Adipocyte (in vitro differentiated cells): ENCODE measurements at regions not wholly inside any gene's neighbourhood (a gene's known extent, or its start where the extent isn't known, plus 50 kb on each side); places are given as distances from the start of the nearest gene placed in this dataset.
A peak's percentile ranks its signal among the peaks of the same experiment; 100 is the strongest.

Experiments used
- DNase-seq: peaks from one replicate; pipeline ENCODE4 v3.0.0-alpha.2; 2015; ENCODE audit warnings: low read depth
- H3K27me3 ChIP-seq: replicated peaks from 2 replicates; pipeline ENCODE4 v1.7.0; 2013; ENCODE audit warnings: mild to moderate bottlenecking, low read length, moderate library complexity; ENCODE audit not compliant: control insufficient read depth, insufficient read depth
- H3K36me3 ChIP-seq: 2 replicates; pipeline ENCODE4 v1.7.0; 2013; ENCODE audit warnings: low read length, mild to moderate bottlenecking, moderate library complexity; ENCODE audit not compliant: control insufficient read depth, insufficient read depth, severe bottlenecking
- H3K4me1 ChIP-seq: 2 replicates; pipeline ENCODE4 v1.7.0; 2013; ENCODE audit warnings: mild to moderate bottlenecking, low read length, moderate library complexity; ENCODE audit not compliant: control insufficient read depth, insufficient read depth
- H3K4me3 ChIP-seq: 2 replicates; pipeline ENCODE4 v1.7.0; 2013; ENCODE audit warnings: mild to moderate bottlenecking, low read length, moderate library complexity
- H3K9ac ChIP-seq: 2 replicates; pipeline ENCODE4 v1.7.0; 2013; ENCODE audit warnings: mild to moderate bottlenecking, low read length, moderate library complexity
- H3K9me3 ChIP-seq: 2 replicates; pipeline ENCODE4 v1.7.0; 2013; ENCODE audit warnings: mild to moderate bottlenecking, low read length, moderate library complexity; ENCODE audit not compliant: control insufficient read depth

DNA sequence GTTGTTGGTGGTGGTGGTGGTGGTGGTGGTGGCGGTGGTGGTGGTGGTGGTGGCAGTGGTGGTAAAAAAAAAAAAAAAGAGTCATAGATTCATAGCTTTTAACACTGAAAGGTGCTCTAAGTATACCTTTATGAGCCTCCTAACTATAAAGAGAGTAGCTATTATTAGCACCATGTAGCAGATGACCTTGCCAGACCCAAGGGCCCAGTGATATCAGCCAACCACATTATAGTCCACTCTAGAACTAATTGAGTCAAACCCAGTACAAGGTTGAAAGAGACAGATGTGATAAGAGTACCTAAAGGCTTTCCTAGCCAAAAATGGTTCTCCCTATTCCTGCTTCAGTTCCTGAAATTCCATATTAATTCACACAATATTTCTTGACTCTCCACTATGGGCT, 245.3 kb downstream of the HACE1 start:
- H3K4me1 ChIP-seq = peaks cover 10% of the 10 kb centered on the region
- no peak for DNase-seq

DNA sequence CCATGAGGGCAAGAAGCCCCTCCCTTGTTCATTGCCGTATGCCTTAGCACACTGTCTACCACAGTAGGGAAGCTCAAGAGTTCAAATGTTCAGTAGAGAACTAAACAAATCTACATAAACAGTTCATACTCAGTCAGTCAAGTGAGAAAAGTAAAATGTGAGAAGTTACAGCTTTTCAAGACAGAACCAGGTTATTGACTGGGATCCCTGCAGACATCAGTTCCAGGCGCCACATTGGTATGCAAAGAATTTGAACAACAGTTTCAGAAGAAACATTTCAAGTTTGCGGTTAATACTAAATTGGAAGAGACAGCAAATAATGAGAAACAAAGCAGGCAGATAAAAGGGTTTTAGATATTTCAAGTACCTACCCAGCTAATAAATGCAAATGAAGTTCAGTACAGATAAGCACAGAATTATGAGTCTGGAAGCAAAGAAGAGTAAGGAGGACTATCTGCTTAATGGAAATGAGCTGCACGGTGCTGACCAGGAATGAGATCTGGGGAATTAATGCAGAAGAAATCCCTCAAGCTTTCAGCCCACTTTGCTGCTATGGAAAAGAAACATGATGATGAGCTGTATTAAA, 246.2 kb downstream of the HACE1 start:
- Histone ChIP-seq H3K27me3 (no peaks in the 10 kb centered on the region), H3K9ac (no peak overlapping the region), H3K36me3 (no peaks in the 10 kb centered on the region), H3K4me3 (no peak overlapping the region), H3K4me1 (peaks cover 13% of the 10 kb centered on the region), H3K9me3 (no peaks in the 10 kb centered on the region)
- DNase-seq = no peak

More for the DNA sequence above, 245.3 kb downstream of the HACE1 start:
- H3K4me3 ChIP-seq = no peak overlapping the region
- H3K9ac ChIP-seq = no peak overlapping the region
- no peaks in the 10 kb centered on the region for H3K9me3 ChIP-seq
- H3K27me3 ChIP-seq = no peaks in the 10 kb centered on the region
- H3K36me3 ChIP-seq = no peaks in the 10 kb centered on the region

DNA sequence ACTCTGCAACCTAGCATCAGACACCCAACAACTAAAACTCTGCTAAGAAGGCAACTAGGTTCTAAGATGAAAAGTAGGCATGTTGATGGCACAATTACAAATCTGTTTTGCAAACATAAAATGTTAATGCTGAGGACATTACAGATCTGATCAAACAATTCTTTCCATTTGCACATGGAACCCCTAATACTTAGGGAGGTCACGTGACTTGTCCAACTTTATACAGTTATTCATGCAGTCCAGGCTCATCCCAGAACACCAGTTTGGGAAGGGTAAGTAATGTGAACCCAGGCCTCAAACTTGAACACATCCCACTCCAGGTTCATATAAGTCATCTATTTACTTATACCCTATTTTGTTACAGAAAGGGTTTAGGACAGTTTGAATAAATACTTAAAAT, 247.2 kb downstream of the HACE1 start:
- no peaks in the 10 kb centered on the region for H3K9me3 ChIP-seq
- H3K36me3 ChIP-seq = no peaks in the 10 kb centered on the region
- no peaks in the 10 kb centered on the region for H3K27me3 ChIP-seq
- peaks cover 20% of the 10 kb centered on the region for H3K4me1 ChIP-seq
- H3K9ac ChIP-seq = no peak overlapping the region
- H3K4me3 ChIP-seq = no peak overlapping the region
- DNase-seq = no peak

DNA sequence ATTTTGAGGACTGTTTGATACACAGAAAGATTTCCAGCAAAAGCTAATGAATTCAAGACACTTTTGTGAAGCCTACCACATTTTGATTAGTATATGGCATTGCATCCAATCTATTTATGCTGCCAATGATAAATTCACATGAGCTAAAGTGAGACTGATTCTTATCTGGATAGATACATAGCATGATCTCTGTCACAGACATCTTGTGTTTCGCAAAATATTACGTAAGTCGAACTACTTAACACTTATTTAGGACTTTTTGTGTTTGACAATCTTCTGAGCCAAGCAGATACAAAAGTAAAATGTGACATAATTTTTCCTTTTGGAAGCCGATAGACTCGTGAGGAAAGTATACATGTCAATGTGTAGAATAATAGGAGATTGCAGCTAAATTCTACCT, 251.6 kb downstream of the HACE1 start:
- Histone ChIP-seq H3K4me3 (no peak overlapping the region), H3K36me3 (no peaks in the 10 kb centered on the region), H3K9ac (peak overlapping the region; percentile 69), H3K4me1 (peaks cover 36% of the 10 kb centered on the region), H3K9me3 (no peaks in the 10 kb centered on the region), H3K27me3 (no peaks in the 10 kb centered on the region)
- no peak for DNase-seq

DNA sequence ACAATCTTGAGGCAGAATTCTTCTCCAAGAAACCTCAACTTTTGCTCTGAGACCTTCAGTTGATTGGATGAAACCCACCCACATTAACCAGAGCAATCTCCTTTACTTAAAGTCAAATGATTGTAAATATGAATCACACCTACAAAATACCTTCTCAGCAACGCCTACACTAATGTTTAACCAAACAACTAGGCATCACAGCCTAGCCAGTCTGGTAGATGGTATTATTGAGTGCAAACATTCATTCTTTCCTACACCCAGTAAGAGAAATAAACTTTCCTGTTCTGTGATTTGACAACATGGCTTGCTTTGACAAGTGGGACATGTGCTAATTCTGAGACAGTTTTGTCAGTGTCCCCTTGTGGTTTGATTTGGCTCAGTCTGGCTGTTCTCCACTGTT, 252.2 kb downstream of the HACE1 start:
- H3K4me1 ChIP-seq = peaks cover 42% of the 10 kb centered on the region
- H3K9ac ChIP-seq = peak overlapping the region; percentile 69
- no peaks in the 10 kb centered on the region for H3K36me3 ChIP-seq
- no peak for DNase-seq
- no peaks in the 10 kb centered on the region for H3K9me3 ChIP-seq
- H3K4me3 ChIP-seq = no peak overlapping the region
- H3K27me3 ChIP-seq = no peaks in the 10 kb centered on the region

DNA sequence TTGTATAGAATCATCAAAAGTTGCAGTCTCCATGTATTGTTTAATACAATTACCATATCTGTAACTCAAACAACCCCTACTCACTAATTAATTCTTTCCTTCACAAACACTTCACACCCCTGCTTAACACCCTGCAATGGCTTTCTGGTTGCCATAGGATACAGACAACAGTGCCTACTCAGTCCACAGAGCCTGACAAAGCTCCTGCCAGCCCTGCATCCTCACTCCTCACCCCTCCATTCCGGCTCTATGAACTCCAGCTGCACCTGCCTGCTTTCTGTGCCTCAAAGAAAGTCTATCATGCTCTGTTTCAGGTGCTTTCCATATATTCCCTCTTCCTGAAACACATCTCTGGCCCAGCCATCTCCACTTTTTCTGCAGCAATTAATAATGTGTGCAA, 253.4 kb downstream of the HACE1 start:
- no peaks in the 10 kb centered on the region for H3K27me3 ChIP-seq
- no peak overlapping the region for H3K4me3 ChIP-seq
- no peaks in the 10 kb centered on the region for H3K9me3 ChIP-seq
- no peak overlapping the region for H3K9ac ChIP-seq
- peaks cover 53% of the 10 kb centered on the region for H3K4me1 ChIP-seq
- DNase-seq = no peak
- no peaks in the 10 kb centered on the region for H3K36me3 ChIP-seq

DNA sequence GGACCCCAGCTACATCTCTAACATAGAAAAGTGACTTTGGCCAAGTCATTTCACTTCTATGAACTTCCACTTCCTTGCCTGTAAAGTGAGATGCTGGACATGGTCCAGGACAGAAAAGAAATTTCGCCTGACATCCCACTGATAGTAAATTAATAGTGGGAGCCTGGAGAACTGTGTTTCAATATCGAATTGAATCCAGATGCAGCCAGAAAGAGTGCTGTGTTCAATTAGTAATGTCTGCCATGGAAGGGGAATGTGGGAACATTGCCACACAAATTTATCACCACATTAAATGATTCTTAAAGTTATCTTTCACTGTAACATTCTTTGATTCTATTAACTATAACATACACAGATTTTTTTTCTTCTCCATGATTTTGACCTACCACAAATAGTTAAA, 255.0 kb downstream of the HACE1 start:
- no peak overlapping the region for H3K4me3 ChIP-seq
- DNase-seq = no peak
- peaks cover 70% of the 10 kb centered on the region for H3K4me1 ChIP-seq
- H3K36me3 ChIP-seq = no peaks in the 10 kb centered on the region
- H3K9me3 ChIP-seq = no peaks in the 10 kb centered on the region
- H3K27me3 ChIP-seq = no peaks in the 10 kb centered on the region
- no peak overlapping the region for H3K9ac ChIP-seq

DNA sequence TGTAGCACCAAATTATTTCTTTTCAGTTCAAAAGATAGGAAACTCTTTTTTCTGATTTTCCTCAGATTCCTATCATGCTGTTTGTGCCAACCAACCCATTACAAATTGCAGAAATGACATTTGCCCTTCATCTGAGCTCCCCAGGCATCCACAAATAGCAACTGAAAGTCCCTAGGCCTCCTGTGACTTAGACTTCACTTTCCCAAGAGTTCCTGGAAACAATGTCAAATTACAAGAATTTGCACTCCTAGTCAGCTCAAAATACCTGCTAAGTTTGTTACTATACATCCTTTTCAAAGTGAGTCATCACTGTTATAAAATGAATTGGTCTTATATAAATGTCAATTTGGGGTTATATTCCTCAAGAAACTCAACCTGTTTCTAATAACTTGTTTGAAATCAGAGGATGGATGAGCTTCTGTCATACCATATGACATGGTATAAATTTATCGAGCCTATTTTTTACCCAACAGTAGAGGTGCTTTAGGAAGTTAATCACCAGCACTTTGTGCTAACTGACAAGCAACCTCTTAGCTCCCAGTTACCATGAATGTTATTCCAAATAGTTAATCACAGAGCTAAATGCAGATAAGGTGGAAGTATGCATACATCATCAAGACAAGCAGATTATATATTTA, 256.5 kb downstream of the HACE1 start:
- Histone ChIP-seq H3K9ac (peak overlapping the region; percentile 82), H3K9me3 (no peaks in the 10 kb centered on the region), H3K36me3 (no peaks in the 10 kb centered on the region), H3K4me1 (peaks cover 70% of the 10 kb centered on the region), H3K27me3 (no peaks in the 10 kb centered on the region), H3K4me3 (no peak overlapping the region)
- DNase-seq = no peak

DNA sequence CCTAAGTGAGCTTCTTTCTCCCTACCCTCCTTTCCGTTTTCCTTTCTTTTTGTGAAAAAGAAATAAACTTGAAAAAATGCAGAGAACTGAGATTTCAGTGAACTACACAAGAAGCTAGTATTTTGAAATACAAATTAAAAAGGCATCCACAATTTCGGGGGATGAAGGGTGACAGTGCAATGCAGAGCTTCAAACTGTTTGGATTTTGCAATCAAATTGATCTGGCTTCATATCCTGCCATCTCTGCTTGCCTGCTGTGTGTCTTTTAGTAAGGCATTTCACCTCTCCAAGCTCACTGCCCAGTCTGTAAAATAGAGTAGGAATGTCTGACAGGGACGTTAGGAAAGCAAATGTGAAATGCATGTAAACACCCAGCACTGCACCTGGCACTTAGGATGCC, 258.0 kb downstream of the HACE1 start:
- Histone ChIP-seq H3K9ac (peak overlapping the region; percentile 82), H3K9me3 (no peaks in the 10 kb centered on the region), H3K27me3 (no peaks in the 10 kb centered on the region), H3K4me3 (peak overlapping the region; percentile 68), H3K36me3 (no peaks in the 10 kb centered on the region), H3K4me1 (peaks cover 57% of the 10 kb centered on the region)
- DNase-seq = peak; percentile 49

DNA sequence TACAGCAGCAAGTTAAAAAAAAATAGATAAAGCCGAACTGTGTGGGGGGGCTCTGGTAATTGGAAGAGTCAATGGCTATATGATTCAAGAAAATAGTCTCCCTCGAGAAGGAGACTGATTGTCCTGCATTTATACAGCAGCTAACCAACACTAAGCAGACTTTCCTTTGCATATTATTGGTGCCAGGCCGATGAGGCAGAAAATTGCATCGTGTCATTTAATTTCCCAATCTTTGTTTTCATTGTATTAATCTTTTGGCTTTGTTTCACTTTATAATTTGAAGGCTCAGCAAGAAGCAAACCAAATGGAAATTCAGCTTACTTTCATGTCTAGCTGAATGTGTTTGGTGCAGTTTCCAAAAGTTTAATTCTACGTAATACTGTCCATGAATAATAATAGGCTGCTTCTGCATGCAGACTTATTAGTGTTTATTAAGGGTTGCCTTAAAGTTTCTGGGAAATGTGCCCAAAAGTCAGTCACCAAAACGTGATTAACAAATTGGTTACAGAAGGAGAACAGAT, 258.5 kb downstream of the HACE1 start:
- H3K9me3 ChIP-seq = no peaks in the 10 kb centered on the region
- DNase-seq = peak; percentile 58
- H3K4me3 ChIP-seq = peak overlapping the region; percentile 68
- H3K4me1 ChIP-seq = peaks cover 57% of the 10 kb centered on the region
- H3K36me3 ChIP-seq = no peaks in the 10 kb centered on the region
- no peaks in the 10 kb centered on the region for H3K27me3 ChIP-seq
- peak overlapping the region; percentile 82 for H3K9ac ChIP-seq

DNA sequence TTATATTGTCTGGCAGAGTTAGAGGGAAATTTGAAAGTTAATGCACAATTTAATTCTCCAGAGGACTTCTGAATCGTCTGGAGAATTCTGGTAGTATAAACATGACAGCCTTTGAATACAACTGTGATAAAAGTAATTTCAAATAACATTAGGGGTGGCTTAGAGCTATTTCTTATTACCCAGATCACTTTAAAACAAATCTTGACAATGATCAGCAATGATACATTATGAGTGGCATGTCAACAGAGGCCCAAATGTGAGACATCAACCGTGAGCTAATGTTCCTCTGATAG, 259.1 kb downstream of the HACE1 start:
- no peak for DNase-seq
- peak overlapping the region; percentile 68 for H3K4me3 ChIP-seq
- no peaks in the 10 kb centered on the region for H3K9me3 ChIP-seq
- peaks cover 57% of the 10 kb centered on the region for H3K4me1 ChIP-seq
- no peaks in the 10 kb centered on the region for H3K36me3 ChIP-seq
- peak overlapping the region; percentile 82 for H3K9ac ChIP-seq
- H3K27me3 ChIP-seq = no peaks in the 10 kb centered on the region
